ENCODE measurements at regions not wholly inside any gene's neighbourhood (a gene's known extent, or its start where the extent isn't known, plus 50 kb on each side); places are given as distances from the start of the nearest gene placed in this dataset.

DNA sequence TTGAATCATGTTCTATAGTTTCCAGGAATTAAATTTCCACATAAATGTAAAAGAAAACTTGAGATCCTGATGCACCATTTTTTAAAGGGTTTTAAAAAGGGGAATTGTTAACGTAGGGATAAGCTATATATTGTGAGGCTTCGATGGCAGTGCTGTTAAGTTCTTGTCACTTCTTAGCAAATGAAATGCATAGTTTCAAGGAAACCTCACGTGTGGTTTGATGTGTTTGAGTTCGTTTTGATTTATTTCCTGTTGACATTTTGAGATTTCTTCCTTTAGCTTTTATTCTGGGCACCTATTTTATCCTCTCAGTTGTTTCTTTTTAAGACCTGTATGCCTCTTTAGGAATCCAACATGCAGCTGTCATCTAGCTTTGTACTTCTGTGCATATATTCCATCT is 301.0 kb downstream of the DOCK8 start:
- no peak for DNase-seq

DNA sequence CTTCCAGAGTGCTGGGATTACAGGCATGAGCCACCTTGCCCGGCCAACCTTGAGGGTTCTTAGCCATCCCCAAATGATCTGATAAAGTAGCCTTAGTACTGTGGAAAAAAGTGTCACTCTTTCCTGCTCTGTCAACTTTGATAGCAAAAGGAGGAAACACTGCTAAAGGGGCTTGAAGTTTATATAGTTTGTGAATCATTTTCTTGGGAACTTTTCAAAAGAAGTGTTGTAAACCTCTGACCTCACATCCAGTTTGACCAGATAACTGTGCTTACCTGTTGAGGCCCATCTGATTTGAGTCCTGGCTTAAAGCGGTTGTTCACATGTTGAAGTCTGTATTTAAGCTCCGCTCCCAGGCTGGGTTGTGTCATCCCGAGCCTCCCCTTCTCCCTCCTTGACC is 303.3 kb downstream of the DOCK8 start:
- DNase-seq, result no peak

DNA sequence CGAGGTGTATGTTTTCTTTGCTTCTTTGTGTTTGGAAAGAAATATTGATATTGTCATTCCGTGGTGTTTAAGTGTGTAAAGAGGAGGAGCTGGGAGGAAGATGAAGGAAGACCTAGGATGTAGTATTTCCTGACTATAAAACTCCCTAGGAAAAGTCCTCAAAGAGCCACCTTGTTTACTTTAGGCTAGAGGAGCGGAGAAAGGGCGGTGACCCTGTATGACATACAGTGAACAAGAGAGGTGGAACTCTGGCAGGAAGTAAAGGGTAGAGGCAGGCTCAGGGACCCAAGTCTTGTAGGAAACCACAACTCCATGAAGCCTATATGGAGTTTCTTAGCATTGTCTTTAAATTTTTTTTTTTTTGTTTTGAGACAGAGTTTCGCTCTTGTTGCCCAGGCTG is 303.9 kb downstream of the DOCK8 start:
- DNase-seq, result no peak

DNA sequence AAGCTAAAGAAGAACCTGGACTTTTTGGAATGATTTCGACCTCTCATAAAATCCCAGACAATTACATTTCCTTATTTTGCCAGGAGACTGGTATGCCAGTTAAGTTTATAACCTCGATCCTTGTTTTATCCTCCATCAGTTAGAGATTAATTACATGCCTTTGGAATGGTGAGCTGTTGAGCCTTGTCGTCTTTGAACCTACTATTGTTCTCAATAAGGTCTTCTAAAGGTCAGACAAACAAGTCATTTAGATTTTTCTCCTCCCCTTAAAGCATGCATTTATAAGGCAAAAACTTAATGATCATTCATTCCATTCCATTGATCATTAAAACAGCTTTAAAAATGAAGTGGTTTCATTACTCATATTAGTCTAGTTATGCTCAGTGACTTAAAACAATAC is 304.9 kb downstream of the DOCK8 start:
- no peak for DNase-seq

DNA sequence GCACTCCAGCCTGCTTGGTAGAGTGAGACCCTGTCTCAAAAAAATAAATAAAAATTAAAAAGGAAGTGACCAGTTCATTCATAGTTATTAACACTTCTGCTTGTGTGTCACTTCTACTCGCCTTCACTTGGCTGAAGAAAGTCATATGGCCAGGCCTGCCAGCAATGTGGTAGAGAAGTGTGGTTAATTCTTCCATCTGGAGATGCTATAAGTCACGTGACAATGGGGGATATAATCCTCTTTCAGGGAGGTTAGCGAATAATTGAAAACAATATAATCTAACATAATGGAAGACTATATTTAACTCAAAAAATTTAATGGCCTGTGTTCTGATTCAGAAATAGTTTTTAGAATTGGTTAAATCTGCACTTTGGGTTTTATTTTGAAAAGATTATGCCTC is 305.6 kb downstream of the DOCK8 start:
- DNase-seq, result no peak

DNA sequence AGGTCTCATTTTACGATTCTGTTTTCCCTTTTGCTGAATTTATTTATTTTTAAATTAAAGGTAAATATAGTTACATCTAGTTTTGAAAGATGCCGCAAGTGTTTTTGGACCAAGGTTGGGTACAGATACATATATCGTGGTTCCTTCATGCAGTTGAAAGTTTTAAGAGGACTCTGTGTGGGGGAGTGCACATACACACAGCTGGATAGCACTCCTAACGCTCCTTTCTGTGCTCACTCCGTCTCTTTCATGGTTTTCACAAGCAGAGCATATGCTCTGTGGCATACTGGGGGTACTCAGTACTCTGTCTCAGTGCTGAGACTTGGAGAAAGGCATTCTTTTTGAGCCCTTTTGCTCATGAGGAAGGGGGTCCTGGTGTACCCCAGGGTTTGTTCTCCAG is 307.5 kb downstream of the DOCK8 start:
- no peak for DNase-seq

DNA sequence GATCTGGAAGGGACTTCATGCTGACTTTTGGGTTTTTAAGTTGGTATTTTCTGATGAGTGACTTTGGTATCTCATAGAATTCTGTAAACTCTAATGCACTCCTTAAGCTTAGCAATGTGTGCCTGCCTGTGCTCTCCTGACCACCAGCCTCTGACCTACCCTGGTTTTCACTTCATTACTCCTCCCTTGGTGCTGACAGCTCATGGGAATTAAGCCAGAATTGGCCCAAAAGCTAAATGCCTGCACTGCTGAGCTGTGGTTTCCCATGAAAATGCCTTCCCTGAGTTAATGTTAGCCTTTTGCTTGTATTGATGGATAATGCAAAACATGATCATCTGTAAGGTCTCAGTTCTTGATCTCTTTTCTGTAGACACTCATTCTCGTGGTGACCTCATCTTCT is 308.0 kb downstream of the DOCK8 start:
- no peak for DNase-seq

DNA sequence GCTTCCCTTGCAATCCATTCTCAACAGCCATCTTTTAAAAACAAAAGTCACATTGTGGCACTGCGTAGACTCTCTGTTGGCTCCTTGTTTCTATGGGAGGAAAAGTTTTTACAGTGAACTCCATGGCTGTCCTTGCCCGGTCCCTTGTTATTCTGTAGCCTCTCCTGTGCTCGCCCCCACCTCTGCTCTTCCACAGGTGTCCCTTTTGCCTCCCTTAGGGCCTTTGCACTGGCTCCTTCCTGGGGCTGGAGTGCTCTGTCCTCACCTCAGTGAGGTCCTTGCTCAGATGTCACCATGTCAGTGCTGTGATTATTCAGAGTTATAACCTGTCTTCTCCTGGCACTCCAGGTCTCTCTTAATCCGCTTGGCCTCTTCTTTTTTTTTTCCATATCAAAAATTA is 308.8 kb downstream of the DOCK8 start:
- no peak for DNase-seq

DNA sequence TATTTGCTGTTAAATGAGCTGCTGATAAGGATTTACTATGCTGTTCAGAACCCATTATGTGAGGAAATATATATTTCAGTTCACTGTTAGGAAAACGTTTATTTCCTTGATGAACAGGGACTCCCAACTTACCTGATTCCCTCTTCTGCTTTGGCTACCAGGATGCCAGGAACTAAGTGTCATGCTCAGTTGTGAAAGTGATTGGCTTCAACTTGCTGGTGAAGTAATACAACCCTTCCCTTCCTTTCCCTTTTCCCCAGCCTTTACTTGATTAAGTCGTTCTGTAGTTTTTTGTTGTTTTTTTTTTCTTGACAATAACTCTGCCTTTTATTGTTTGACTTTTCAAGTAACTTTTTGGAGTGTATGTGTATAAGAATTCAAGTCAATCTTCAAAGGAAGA is 309.3 kb downstream of the DOCK8 start:
- DNase-seq, result no peak

DNA sequence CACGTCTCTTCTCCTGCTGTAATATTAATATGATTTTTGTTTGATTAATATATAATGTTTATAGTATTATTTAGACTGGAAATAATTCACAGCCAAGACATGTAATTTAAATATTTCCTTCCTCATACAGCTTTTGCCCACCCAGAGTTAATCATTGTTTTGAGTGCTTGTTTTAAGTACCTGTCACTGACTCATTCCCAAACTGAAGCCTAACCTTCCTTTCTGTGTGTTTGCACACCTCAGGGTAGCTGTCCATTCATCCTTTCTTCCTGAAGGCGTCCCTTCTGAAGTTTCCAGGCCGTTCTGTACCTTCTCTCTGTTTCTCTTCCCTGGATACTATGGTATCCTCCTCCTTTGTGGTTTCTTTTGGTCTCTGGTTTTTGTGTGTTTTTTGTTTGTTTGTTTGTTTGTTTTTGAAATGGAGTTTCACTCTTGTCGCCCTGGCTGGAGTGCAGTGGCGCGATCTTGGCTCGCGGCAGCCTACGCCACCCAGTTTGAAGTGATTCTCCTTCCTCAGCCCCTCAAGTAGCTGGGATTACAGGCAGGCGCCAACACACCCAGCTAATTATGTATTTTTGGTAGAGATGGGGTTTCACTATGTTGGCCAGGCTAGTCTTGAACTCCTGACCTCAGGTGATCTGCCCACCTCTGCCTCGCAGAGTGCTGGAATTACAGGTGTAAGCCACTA is 312.4 kb downstream of the DOCK8 start:
- no peak for DNase-seq

DNA sequence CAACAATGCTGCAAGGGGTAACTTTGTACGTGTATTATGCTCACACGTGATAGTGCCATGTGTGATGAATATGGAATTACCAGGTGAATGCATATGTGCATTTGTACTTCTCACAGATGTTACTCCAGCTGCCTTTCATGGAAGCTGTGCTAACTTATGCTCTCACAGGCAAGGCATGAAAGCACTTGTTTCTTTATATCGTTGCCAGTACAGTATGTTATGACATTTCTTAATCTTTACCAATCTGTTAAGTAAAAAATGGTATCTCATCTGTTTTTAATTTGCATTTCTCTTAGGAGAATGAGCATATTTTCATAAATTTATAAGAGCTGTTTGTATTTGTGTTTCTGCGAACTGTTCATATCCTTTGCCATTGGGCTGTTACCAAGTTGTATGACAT is 311.8 kb upstream of the DMRT1 start:
- peak; percentile 73 for DNase-seq

DNA sequence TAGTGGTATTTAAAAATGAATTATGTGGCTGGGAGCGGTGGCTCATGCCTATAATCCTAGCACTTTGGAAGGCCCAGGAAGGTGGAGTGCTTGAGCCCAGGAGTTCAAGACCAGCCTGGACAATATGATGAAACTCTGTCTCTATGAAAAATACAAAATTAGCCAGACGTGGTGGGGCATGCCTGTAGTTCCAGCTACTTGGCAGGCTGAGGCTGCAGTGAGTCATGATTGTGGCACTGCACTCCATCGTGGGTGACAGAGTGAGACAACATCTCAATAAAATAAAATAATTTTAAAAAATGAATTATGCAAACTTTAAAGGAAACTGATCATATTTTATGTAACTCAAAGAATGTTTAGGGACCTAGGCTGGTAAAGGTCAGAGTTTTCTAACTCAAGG is 310.8 kb upstream of the DMRT1 start:
- DNase-seq, result no peak

DNA sequence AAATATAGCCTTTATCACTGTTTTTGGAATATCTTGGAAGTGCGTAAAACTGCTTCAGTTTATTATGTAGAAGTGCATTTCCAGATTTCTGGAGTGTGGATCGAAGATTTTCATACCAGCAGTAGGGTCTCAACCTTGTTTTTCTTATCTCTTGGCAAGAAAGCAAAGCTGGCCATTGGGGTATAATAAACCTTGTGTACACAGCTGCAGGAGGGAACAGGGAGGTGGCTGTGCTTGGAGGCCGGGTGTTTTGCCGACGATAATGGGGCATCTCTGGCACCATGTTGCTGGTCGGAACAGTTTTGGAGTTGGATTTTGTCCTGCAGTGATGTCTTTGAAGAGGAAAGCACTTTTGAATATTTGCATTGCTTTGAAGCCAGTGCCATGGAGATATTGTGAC is 308.8 kb upstream of the DMRT1 start:
- no peak for DNase-seq

DNA sequence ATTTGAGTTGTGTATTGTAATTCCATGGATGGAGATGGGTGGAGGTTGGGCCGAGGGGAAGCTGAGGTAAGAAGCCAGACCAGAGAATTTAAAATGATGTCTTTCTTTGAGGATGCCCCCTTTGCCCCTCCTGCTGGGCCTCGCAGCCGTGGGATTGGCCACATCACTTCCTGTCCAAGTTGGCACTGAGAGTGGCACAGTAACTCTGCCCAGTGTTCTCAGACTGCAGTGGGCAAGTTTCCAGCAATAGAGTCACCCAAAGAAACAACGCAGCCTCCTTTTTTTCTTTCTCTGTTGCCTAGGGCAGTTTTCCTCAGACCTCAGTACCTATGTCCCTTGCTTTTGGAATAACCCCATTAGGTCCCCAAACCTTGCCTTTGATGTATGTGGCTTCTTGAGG is 306.6 kb upstream of the DMRT1 start:
- no peak for DNase-seq

DNA sequence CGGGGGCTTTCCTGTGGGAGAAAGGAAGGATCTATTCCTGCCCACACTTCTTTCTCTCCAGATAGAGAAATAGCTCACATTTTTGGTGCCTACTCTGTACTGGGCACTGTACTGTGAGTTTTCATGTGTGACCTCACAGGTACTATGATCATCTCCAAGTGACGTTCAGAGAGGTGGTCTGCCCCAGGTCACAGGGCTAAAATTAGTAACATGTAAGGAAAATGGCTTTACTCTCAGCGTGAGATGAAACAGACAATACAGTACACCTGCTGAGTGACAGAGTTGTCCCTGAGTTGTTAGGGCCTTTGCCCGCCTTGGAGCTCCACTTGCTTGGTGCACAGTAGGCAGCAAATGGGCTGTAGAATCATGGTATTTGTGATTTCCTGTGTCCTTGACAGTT is 306.1 kb upstream of the DMRT1 start:
- DNase-seq, result no peak

DNA sequence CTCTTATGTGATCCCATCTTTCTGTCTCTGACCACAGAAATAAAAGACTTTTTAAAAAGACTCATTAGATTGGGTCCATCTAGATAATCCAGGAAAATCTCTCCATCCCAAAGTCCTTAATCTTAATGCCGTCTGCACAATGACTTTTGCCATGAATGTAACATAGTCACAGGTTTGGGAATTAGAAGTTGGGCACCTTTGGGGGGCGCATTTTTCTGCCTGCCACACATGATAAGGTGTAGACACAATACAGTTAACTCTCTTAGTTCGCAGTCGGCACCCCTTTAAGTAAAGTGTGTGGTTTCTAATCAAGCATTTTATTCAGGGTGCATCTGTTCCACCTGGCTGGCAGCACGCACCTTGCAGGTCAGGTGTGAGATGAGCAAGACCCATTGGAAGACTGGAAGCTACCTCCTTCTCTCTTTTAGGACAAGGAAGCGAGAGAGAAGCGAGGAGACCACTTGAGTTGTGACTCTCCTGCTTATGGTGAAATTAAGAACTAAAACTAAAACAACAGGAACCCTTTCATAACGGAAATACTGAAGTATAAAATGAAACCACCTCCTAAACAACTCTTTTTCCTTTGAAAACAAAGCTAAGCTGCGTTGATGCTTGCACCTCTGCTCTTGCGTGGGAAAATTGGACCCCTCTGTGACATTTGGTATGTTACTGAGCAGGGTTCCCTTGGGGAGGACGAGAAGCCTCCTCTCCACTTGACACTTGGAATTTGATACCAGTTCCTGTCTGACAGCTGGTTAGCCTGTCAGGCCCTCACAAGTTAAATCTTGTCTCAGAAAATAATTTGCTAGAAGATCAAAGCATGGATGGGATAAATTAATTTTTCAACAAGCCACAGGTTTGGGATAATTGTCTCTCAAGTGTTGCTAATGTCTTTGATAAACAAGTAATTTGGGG is 304.6 kb upstream of the DMRT1 start:
- peak; percentile 97 for DNase-seq

DNA sequence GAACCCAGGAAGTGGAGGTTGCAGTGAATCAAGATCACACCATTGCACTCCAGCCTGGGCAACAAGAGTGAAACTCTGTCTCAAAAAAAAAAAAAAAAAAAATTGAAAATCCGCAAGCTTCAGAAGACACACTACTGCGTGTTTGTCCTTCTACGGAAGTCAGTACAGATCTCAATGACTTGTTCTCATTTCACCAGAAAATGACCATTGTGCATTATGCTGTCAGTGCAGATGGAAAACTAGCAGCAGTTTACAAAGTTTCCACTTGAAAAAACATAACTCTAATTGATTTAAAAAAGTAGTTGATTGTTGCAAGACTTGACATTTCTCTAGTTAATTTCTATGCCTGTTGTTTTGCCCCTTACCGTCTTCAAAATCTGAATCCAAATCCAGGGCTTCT is 298.0 kb upstream of the DMRT1 start:
- DNase-seq, result no peak

DNA sequence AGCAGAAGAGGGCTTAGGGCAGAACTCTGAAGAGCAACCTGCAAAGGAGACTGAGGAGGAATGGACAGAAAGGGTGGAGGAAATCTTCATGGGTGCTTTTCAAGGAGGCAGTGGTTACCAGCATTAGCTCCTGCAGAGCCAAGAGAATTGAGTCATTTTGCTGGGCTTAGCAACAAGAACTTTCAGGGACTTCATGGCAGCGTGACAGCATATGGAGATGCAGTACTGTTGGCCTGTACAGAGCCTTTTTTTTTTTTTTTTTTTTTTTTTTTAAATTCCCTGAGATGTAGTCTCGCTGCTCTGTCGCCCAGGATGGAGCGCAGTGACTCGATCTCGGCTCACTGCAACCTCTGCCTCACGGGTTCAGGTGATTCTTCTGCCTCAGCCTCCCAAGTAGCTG is 296.0 kb upstream of the DMRT1 start:
- DNase-seq, result no peak

DNA sequence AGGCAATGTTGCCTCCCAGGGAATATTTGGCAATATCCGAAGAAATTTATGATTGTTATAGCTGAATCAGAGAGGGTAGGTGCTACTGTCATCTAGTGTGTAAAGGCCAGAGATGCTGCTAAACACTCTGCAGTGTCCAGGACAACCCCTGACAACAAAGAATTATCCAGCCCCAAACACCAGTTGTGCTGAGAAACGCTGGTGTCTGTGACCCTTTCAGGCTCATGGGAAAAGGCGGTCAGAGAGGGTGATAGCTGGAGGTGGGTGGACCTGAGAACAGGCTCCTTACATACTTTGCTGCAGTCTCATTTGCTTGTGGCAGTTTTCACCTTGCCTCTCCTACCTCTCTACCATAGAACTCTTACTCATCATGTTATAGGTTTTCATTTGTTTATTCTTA is 295.3 kb upstream of the DMRT1 start:
- DNase-seq, result no peak

DNA sequence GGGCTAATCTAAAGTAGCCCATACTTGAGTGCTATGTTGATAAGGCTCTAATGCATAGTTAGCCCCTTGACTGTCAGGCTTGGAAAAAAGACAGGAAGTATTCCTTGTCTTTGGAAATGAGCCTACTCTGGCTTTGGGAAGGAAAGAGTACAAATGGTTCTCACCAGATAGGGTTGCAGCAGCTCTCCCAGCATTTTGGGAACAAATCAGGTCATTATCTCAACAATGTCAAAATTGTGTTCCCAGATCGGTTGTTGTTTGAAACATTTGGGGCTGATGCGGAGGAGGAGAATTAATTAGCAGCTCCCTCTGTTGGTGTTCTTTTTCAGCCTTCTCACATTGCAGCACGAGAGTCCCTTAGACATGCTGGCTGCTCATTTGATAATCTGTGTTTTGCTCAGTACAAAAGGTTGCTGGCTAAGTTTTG is 294.7 kb upstream of the DMRT1 start:
- peak; percentile 35 for DNase-seq

DNA sequence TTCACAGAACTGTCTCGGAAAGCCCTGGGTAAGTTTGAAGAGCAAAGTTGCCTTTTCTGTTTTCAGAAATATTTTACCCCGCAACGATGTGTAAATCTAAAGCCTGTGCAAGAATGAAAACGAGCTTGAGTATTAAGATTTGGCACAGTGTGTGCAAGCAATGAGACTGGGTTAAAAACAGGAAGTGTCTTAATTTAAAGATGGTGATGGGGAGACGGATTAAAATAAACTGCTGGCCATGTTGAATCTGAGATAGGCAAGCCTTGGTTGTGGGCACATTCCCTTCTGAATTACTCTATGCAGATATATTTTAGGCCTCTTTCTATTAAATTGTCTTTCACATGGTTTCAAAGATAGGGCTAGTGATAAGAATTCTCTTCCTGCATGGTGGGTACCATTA is 294.2 kb upstream of the DMRT1 start:
- DNase-seq, result no peak

DNA sequence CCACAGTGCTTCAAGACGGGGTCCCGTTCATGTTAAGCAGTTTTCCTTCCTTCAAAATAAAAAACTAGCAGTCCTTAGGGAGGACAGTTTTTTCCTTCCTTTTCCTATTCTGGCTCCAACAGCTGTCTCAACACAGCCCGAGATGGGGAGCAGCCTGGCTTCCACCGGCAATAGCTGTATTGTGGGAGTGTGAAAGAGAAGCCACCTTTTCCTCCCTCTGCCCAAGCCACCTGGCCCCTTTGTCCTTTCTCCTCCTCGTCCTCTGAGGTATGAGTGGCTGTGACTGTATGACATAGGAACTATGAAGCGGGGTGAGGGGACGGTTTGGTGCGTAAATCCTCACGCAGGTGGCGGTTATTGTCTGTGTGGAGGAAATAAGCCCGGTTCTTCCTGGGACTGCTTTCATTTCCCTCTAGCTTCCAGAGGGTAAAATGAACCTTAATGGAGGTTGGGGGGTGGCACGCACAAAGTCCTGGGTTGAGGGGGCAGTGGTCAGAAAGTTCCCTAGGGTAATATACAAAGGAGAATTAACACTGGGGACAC is 292.0 kb upstream of the DMRT1 start:
- no peak for DNase-seq

DNA sequence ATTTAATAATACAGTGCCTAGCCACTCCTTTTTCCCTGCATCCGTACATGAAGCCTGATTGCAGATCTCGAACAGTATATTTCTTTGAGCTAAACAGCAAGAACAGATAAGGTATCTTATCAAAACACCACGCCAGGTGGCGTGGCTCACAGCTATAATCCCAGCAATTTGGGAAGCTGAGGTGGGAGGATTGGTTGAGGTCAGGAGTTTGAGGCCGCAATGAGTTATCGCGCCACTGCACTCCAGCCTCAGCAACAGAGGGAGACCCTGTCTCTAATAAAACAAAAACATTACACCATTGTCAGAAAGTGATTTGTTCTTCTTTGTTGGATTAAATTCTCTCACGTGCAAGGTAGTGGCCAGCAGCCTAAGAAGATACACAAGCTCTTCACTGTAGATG is 291.2 kb upstream of the DMRT1 start:
- DNase-seq, result no peak
